ENCODE measurements at regions not wholly inside any gene's neighbourhood (a gene's known extent, or its start where the extent isn't known, plus 50 kb on each side); places are given as distances from the start of the nearest gene placed in this dataset.
"Not testable (repeated sequence)": the region's sequence is repeated elsewhere in the genome, so short reads cannot be mapped to it uniquely, and the experiment has no call there.

GRCh38 chr1:146774988-146775387, 163.1 kb upstream of the NBPF12 start:
- H3K4me3 Mint-ChIP-seq; H3K4me3 ChIP-seq (replicated peaks in 1 of 3; ENCODE audit: low read depth in 2 of 3, low read length in 3 of 3); H3K4me2 ChIP-seq (replicated peaks; ENCODE audit: extremely low read depth, low read length, poor library complexity, severe bottlenecking); H3K9ac ChIP-seq (ENCODE audit: insufficient read depth, low read length, poor library complexity, severe bottlenecking); H3K9me3 ChIP-seq (replicated peaks in 1 of 2; ENCODE audit: control insufficient read depth in 1 of 2, insufficient read depth in 1 of 2, low read length in 2 of 2); H3K79me2 ChIP-seq (ENCODE audit: insufficient read depth, low read length); H3K27me3 Mint-ChIP-seq (ENCODE audit: low read depth in 3 of 3); H4K20me1 ChIP-seq (ENCODE audit: insufficient read depth, low read length); H3K27me3 ChIP-seq (ENCODE audit: control insufficient read depth in 2 of 2, insufficient read depth in 2 of 2, low read length in 2 of 2); intact Hi-C loops (cut with micrococcal nuclease); H3K4me1 Mint-ChIP-seq; H3K27ac Mint-ChIP-seq; H2AFZ ChIP-seq (ENCODE audit: insufficient read depth, low read depth, low read length, poor library complexity, severe bottlenecking); DNase-seq; H3K4me1 ChIP-seq (ENCODE audit: control insufficient read depth in 1 of 2, insufficient read depth in 2 of 2, low read length in 2 of 2); H3K27ac ChIP-seq (ENCODE audit: low read depth in 1 of 2, low read length in 2 of 2); H3K36me3 ChIP-seq (replicated peaks in 1 of 2; ENCODE audit: control insufficient read depth in 1 of 2, insufficient read depth in 2 of 2, low read length in 2 of 2); H3K36me3 Mint-ChIP-seq; H3K9me3 Mint-ChIP-seq: not testable (repeated sequence)
- no CpG with 5 or more reads among the region's 6 CpGs for WGBS (ENCODE audit: insufficient coverage)

- H3K4me3 ChIP-seq (replicated peaks in 1 of 3; ENCODE audit: low read depth in 2 of 3, low read length in 3 of 3); H3K27me3 Mint-ChIP-seq (ENCODE audit: low read depth in 3 of 3); H3K4me1 ChIP-seq (ENCODE audit: control insufficient read depth in 1 of 2, insufficient read depth in 2 of 2, low read length in 2 of 2); H3K9me3 Mint-ChIP-seq; H3K27ac Mint-ChIP-seq; H3K4me1 Mint-ChIP-seq; H3K4me2 ChIP-seq (replicated peaks; ENCODE audit: extremely low read depth, low read length, poor library complexity, severe bottlenecking); intact Hi-C loops (cut with micrococcal nuclease); H3K36me3 ChIP-seq (replicated peaks in 1 of 2; ENCODE audit: control insufficient read depth in 1 of 2, insufficient read depth in 2 of 2, low read length in 2 of 2); H3K79me2 ChIP-seq (ENCODE audit: insufficient read depth, low read length); H3K36me3 Mint-ChIP-seq; H3K27me3 ChIP-seq (ENCODE audit: control insufficient read depth in 2 of 2, insufficient read depth in 2 of 2, low read length in 2 of 2); H3K4me3 Mint-ChIP-seq; H3K9ac ChIP-seq (ENCODE audit: insufficient read depth, low read length, poor library complexity, severe bottlenecking); H3K27ac ChIP-seq (ENCODE audit: low read depth in 1 of 2, low read length in 2 of 2); H2AFZ ChIP-seq (ENCODE audit: insufficient read depth, low read depth, low read length, poor library complexity, severe bottlenecking); DNase-seq; H3K9me3 ChIP-seq (replicated peaks in 1 of 2; ENCODE audit: control insufficient read depth in 1 of 2, insufficient read depth in 1 of 2, low read length in 2 of 2); H4K20me1 ChIP-seq (ENCODE audit: insufficient read depth, low read length): not testable (repeated sequence)
- WGBS (ENCODE audit: insufficient coverage) = no CpG with 5 or more reads among the region's 7 CpGs
Observed at GRCh38 chr1:146774271-146774670, 163.9 kb upstream of the NBPF12 start.

- H3K4me1 ChIP-seq (ENCODE audit: control insufficient read depth in 1 of 2, insufficient read depth in 2 of 2, low read length in 2 of 2); H3K4me1 Mint-ChIP-seq; H3K36me3 ChIP-seq (replicated peaks in 1 of 2; ENCODE audit: control insufficient read depth in 1 of 2, insufficient read depth in 2 of 2, low read length in 2 of 2); H3K9ac ChIP-seq (ENCODE audit: insufficient read depth, low read length, poor library complexity, severe bottlenecking); intact Hi-C loops (cut with micrococcal nuclease); H3K36me3 Mint-ChIP-seq; H3K27me3 ChIP-seq (ENCODE audit: control insufficient read depth in 2 of 2, insufficient read depth in 2 of 2, low read length in 2 of 2); H3K27me3 Mint-ChIP-seq (ENCODE audit: low read depth in 3 of 3); H3K9me3 Mint-ChIP-seq; H3K27ac Mint-ChIP-seq; H3K27ac ChIP-seq (ENCODE audit: low read depth in 1 of 2, low read length in 2 of 2); H3K4me2 ChIP-seq (replicated peaks; ENCODE audit: extremely low read depth, low read length, poor library complexity, severe bottlenecking); H2AFZ ChIP-seq (ENCODE audit: insufficient read depth, low read depth, low read length, poor library complexity, severe bottlenecking); H3K4me3 ChIP-seq (replicated peaks in 1 of 3; ENCODE audit: low read depth in 2 of 3, low read length in 3 of 3); H3K9me3 ChIP-seq (replicated peaks in 1 of 2; ENCODE audit: control insufficient read depth in 1 of 2, insufficient read depth in 1 of 2, low read length in 2 of 2); DNase-seq; H3K4me3 Mint-ChIP-seq; H4K20me1 ChIP-seq (ENCODE audit: insufficient read depth, low read length); H3K79me2 ChIP-seq (ENCODE audit: insufficient read depth, low read length): not testable (repeated sequence)
- 92% methylated on average over 5 of the region's 16 CpGs for WGBS (ENCODE audit: insufficient coverage)
Observed at GRCh38 chr1:146771409-146771808, 166.7 kb upstream of the NBPF12 start.

- H3K9me3 Mint-ChIP-seq; H3K36me3 Mint-ChIP-seq; H3K27ac ChIP-seq (ENCODE audit: low read depth in 1 of 2, low read length in 2 of 2); H3K4me1 ChIP-seq (ENCODE audit: control insufficient read depth in 1 of 2, insufficient read depth in 2 of 2, low read length in 2 of 2); H3K9ac ChIP-seq (ENCODE audit: insufficient read depth, low read length, poor library complexity, severe bottlenecking); H3K27me3 ChIP-seq (ENCODE audit: control insufficient read depth in 2 of 2, insufficient read depth in 2 of 2, low read length in 2 of 2); H3K27me3 Mint-ChIP-seq (ENCODE audit: low read depth in 3 of 3); H3K79me2 ChIP-seq (ENCODE audit: insufficient read depth, low read length); H3K4me3 Mint-ChIP-seq; H2AFZ ChIP-seq (ENCODE audit: insufficient read depth, low read depth, low read length, poor library complexity, severe bottlenecking); H3K9me3 ChIP-seq (replicated peaks in 1 of 2; ENCODE audit: control insufficient read depth in 1 of 2, insufficient read depth in 1 of 2, low read length in 2 of 2); DNase-seq; H4K20me1 ChIP-seq (ENCODE audit: insufficient read depth, low read length); H3K36me3 ChIP-seq (replicated peaks in 1 of 2; ENCODE audit: control insufficient read depth in 1 of 2, insufficient read depth in 2 of 2, low read length in 2 of 2); H3K4me3 ChIP-seq (replicated peaks in 1 of 3; ENCODE audit: low read depth in 2 of 3, low read length in 3 of 3); intact Hi-C loops (cut with micrococcal nuclease); H3K4me2 ChIP-seq (replicated peaks; ENCODE audit: extremely low read depth, low read length, poor library complexity, severe bottlenecking); H3K27ac Mint-ChIP-seq; H3K4me1 Mint-ChIP-seq: not testable (repeated sequence)
- no CpG with 5 or more reads among the region's 3 CpGs for WGBS (ENCODE audit: insufficient coverage)
Observed at GRCh38 chr1:146770998-146771397, 167.1 kb upstream of the NBPF12 start.
